ENCODE measurements at regions not wholly inside any gene's neighbourhood (a gene's known extent, or its start where the extent isn't known, plus 50 kb on each side); places are given as distances from the start of the nearest gene placed in this dataset.

DNA sequence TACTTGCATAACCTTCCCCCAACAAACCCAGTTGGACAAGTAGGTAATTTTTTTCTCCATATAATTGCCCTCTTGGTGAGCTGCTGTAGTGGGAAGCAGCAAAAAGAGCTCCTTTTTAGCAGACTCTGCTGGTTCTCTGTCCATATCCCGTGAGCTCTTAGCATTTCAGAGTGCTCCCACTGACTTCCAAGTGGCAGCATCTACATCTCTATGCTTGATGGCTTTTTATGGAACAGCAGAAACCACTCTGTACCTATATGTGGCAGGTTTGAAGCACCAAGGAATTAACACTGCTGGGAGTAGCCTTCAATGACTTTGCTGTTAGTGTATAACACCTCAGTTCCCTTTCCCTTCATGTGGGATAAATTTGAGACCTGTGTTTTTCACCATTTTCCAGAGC lies 168.4 kb upstream of the NHS start:
- no peak for DNase-seq

DNA sequence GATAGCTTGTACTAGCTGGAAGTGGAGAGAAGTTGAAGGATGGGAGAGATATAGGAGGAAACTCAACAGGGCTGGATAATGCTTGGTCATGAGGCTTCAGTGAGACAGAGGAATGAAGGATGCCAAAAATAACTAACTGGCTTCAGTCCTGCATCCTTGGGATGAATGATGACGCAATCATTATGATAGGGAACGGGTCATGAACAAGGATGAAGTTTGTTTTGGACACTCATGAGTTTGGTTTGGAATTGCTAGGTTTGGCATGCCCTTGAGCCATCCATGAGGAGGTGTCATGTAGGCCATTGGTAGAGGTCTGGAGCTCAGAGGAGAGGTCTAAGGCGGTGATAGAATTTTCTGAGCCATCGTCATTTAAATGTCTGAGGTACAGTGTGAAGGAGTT lies 160.0 kb upstream of the NHS start:
- no peak for DNase-seq

DNA sequence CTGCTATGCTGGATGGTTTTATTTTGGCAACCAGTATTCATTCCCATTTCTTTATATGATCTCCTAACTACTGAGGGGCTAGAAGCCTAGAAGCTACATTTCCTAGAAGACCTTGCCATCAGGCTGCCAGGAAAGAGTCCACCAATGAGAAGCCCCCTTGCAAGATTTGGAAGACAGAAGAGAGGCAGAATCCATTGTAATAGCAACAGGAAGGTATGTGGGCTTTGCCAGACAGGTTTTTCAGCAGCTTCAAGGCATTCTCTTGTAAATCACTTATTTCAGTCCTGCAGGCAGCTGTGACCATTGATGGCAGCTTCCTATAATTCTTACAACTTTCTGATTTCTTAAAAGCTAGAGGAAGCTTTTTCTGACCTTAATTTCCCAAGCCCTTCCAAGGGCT lies 148.3 kb upstream of the NHS start:
- no peak for DNase-seq

DNA sequence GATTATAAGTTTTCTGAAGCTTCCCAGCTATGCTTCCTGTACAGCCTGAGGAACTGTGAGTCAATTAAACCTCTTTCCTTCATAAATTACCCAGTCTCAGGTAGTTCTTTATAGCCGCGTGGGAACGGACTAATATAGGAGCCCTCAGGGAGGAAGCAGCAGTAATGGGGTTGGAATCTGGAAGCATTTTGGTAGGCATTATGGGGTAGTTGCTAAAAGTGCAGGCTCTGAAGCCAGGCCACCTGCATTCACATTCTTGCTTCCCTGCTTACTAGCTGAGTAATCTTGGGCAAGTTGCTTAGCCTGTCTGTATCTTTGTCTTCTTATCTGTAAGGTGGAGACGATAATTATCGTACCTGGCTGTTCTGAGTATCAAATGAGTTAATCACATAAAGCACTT lies 137.9 kb upstream of the NHS start:
- DNase-seq: no peak

DNA sequence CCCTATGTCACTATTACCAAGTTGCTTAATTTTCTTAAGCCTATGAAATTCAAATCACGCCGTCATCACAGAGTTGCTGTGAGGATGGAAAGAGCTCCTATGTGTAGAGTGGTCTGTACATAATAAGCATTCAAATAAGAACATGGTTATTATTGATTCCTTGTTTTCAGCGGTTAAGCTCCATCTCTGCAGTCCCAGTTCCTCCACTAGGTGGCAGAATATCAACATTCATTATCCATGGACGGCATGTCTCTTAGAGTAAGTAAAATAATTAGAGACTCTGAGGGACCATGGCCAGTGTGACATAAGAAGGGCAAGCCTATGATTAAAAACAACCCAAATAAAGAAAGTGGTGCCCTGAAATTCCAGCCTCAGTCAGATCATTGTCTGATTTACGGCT lies 132.5 kb upstream of the NHS start:
- DNase-seq: peak; percentile 53 to 72

DNA sequence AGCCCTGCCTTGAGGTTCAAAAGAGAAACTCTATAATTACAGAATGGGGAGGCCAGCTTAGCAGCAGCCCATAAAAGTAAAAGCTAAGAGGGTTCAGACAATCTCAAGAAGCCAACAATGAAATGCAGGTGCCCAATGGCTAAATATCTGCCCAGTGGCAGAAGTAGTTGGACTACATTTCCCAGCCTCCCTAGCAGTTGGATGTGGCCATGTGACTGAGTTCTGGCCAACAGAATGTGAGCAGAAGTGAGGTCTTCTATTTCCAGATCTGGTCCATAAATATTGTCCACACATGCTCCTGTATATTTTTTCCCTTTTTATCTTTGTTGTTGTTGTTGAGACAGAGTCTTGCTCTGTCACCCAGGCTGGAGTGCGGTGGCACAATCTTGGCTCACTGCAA lies 127.9 kb upstream of the NHS start:
- no peak for DNase-seq

DNA sequence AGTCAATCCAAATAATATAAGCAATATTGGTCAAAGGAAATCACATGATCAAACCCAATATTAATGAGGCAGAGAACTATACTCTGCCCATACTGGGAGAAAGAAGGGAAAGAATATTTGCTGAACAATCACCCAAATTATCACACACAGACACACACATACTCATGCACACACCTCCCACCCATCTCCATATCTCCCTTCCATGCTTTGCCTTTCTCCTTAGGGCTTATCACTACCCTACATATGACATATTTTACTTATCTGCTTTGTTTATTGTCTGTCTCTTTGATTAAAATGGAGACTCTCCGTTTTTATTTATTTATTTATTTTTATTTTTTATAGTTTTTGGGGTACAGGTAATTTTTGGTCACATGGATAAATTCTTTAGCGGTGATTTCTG lies 112.9 kb upstream of the NHS start:
- no peak for DNase-seq

DNA sequence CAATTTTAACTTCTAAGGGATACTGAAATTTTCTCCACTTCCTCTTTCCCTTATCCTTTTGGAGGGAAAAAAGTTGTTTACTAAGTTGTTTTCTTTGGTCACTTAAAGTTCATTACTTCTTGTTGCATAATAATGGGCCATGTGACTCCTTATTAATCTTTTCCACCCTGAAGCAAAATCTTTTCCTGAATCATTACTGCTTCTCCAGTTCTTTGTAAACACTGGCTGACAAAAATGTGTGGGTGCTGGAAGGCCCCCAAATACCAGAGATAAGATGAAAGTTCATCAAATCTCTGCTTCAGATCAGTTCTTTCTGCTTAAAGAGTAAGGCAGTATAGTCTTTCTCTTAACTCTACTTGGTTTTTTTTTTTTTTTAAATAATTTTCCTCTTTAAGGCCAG lies 108.9 kb upstream of the NHS start:
- no peak for DNase-seq

DNA sequence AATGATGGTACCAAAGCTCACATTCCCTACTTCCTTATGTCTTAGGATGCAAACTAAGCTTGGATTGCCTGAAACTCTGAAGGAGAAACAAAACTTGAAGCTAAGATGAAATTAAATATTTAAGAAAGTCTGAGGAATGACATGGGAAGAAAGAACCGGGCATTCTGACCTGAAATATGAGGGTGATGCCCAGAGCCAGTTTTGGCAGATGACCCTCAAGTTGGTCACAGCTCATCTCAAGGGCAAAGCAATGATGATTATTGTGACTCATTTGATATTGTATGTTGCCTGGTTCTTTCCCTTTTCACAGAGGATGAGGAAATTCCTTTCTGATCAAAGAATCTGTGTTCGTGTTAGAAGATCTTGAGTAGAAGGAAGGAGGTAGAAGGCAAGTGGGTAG lies 96.0 kb upstream of the NHS start:
- DNase-seq: no peak

DNA sequence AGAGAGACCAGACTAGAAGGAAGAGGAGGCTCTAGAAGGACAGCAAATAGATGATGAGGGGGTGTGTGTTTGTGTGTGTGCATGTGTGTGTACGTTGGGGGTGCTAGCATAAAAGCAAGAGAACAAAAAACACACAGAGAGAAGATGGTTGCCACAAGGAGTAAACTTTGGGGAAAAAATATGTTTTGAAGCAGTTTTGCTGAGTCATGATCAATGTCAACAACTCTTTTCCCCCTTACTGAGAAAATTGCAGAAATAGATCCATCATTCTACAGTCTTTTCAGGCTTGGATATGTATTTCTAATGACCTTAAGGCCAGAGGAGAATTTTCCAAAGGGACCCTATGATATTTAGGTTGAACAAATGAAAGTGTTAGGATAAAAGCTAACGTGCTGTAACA lies 89.0 kb upstream of the NHS start:
- no peak for DNase-seq

DNA sequence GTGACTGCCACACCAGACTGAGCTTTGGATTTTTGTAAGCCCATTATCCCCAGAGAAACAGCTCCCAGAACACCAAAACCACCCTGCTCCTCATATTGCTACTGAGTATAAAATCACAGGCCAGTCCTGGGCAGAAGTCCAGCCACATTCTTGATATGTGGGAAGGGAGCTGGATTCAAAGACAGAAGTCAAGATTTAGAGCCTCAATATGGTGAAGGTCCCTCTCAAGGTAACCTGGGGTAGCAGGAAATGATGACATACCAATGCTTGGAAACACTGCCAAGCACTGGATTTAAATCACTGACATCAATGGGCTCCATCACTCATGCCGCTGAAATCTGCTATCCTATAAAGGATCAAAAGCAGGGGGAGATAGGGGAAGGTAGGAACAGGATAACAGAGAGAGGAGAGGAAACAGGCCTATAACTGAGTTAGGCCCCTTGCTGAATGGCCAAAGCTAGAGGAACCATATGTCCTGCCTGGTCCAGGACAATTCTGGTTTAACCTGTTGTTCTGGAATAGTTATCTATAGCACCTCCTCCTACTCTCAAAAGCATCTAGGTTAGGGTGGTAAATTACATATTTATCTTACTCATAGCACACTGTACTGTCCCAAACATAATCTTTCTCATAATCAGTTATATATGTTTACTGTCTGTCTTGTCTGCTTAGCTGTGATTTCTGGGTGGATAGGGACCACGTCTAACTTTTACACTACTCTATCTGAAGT lies 83.7 kb upstream of the NHS start:
- DNase-seq: no peak

DNA sequence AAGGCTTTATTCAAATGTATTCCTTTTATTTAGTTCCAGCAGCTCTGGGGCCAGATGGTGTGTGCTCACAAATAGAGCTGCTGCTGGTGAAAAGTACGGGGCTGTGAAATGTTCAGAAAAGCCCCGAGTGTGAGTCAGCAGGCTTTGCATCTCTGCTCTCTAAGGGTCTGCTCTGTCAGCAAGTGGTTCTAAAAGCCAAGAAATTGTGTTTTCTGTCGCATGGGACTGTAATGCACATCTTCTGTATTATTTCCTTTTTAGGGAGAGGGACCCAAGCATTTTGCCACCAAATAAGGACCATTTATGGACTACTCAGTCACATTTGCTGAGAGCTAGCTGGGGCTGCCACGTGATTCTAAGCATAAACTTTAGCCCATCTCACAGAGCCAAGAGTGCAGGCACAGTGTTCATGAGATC lies 82.9 kb upstream of the NHS start:
- DNase-seq: peak; percentile 4 to 61

DNA sequence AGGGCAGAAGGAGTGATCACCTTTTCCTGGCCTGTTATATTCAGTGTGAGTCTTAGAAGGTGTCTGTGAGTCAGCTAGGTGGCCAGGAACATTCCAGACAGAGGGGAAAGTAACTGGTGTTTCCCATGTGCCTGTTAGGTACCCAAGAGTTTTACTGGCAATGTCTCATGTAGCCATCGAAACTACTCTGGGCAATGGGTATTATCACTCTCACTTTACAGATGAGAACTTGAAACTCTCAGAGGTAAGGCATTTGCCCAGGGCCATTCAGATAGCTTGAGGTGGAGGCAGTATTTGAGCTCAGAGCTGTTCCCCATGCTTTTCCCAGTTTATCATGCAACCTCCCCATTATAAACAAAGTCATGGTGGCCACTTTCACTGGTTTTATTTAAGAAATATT lies 80.4 kb upstream of the NHS start:
- no peak for DNase-seq

DNA sequence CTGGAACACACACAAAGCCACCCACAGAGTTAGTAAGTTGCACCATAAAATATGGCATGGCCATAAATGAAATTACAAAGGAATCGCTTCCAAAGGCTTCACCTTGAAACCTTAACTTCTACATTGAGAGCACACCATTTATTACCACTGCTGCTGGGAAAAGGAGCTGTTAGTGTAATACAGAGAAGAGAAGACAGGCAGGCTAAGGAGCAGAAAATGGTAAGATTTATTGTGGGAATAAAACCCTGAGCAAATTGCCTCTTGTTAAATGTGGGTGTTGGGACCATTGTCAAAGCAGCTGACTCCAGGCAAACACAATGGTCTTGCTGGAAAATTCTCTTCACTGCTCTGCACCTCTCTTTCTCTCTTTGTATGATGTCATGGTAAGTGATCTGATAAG lies 79.2 kb upstream of the NHS start:
- DNase-seq: no peak

DNA sequence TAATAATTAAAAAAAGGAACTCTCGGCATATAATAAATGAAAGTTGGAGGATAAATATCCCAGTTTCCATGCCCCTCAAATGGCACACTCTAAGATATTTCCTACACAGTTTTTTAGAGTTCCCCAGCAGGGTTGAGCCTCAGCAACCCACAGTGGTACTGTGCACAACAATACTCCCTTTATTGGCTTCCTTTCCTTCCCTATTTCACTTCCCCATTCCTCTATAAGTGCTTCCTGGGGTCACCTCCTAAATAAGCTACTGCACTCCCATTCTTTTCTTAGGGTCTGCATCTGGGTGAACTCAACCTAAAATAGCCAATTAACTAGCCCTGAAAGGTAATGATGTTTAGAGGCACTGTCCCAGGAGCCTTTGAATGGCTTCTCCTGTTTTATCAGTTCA lies 76.4 kb upstream of the NHS start:
- no peak for DNase-seq

DNA sequence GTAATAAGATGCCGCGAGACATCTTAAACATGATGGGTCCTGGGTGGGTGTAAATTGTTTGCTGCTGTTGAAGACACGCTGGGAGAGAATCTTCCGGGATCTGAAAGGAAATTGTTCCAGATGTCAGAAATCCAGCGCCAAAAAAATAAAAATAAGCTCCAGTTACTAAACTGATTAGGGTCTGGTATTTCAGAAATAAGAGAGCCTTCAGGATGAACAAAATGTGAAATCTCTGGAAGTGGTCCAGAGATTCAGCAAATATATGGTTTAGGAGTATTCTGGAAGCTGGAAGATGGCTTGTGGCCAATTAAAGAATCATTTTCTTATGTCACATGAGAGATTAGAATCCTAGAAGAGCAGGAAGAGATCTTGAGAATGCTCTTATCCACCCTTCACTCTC lies 75.8 kb upstream of the NHS start:
- peak in 1 of 2 experiments; percentile 8 for DNase-seq

DNA sequence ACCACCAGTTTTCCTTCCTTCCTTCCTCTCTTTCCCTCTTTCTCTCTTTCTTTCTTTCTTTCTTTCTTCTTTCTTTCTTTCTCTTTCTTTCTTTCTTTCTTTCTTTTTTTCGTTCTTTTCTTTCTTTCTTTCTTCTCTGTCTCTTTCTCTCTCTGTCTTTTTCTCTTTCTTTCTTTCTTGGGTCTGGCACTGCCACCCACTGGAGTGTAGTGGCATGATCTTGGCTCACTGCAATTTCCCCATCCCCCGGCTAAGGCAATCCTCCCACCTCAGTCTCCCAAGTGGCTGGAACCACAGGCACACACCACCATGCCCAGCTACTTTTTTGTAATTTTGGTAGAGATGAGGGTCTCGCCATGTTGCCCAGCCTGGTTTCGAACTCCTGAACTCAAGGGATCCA lies 51.6 kb upstream of the NHS start:
- DNase-seq: no peak
